ENCODE measurements at regions not wholly inside any gene's neighbourhood (a gene's known extent, or its start where the extent isn't known, plus 50 kb on each side); places are given as distances from the start of the nearest gene placed in this dataset.

DNA sequence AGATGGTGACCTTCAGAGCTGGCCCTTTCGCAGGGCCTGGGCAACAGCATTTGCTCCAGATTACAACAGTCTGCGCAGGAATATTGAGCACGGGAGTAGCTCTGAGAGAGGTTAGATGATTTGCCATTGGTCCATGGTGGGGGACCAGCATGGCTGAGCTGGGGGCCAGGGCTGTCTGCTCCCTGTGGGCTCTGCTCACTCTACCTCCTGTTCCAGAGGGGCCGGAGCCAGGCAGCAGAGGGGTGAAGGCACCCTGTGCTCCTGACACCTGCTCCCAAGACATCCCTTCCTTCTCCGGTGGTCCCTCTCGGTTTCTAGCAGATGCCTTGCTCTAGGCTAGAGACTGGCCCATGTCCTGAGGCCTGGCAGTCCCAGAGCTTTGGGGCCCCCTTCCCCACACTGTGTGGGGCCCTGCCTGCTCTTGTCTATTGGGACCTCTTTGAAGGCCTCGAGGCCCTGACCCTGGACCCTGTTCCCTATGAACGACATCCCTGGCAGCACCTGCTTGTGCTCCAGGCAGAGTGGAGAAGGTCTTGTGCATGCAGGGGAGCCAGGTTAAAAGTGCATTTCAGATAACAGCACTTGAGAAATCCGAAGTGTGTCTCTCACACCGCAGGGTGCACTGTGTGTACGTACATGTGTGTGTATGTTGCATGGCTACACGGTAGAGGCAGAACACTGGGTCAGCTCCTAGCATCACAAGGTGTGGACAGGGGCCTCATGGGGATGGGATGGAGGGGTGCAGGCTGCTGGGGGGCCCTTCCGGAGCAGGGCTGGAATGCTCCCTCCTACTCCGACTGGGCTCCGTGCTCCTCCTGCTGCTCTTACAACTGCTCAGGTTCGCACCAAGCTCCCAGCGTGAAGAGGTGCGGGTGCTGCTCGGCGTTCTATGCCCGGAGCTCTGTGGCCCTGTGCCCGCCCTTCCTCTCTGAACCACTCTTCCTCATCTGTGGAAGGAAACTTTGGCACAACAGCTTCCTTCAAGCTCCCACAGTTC, 123.3 kb upstream of the B3GAT1 start:
- TF ChIP-seq SIN3B (IDR thresholded peaks at IDR 0.05; ENCODE audit: low read depth) (no peak), FOXA3 (CRISPR knock-in tag; conservative IDR thresholded peaks at IDR 0.05 in 1 of 2, IDR thresholded peaks at IDR 0.05 in 1 of 2) (no peak), HNRNPL (IDR thresholded peaks at IDR 0.05; ENCODE audit: low read depth, low read length) (no peak), TBL1XR1 (IDR thresholded peaks at IDR 0.05; ENCODE audit: low read length in 2 of 2) (no peak)
- TF ChIP-seq, protein P1, sequence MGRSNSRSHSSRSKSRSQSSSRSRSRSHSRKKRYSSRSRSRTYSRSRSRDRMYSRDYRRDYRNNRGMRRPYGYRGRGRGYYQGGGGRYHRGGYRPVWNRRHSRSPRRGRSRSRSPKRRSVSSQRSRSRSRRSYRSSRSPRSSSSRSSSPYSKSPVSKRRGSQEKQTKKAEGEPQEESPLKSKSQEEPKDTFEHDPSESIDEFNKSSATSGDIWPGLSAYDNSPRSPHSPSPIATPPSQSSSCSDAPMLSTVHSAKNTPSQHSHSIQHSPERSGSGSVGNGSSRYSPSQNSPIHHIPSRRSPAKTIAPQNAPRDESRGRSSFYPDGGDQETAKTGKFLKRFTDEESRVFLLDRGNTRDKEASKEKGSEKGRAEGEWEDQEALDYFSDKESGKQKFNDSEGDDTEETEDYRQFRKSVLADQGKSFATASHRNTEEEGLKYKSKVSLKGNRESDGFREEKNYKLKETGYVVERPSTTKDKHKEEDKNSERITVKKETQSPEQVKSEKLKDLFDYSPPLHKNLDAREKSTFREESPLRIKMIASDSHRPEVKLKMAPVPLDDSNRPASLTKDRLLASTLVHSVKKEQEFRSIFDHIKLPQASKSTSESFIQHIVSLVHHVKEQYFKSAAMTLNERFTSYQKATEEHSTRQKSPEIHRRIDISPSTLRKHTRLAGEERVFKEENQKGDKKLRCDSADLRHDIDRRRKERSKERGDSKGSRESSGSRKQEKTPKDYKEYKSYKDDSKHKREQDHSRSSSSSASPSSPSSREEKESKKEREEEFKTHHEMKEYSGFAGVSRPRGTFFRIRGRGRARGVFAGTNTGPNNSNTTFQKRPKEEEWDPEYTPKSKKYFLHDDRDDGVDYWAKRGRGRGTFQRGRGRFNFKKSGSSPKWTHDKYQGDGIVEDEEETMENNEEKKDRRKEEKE (IDR thresholded peaks at IDR 0.05; ENCODE audit: borderline replicate concordance in 1 of 2, control insufficient read depth in 1 of 2, low read depth in 2 of 2, low read length in 1 of 2) = no peak
